OCI-LY3 (cell line): ENCODE measurements at regions not wholly inside any gene's neighbourhood (a gene's known extent, or its start where the extent isn't known, plus 50 kb on each side); places are given as distances from the start of the nearest gene placed in this dataset.

Source experiments
- H2AFZ ChIP-seq: fragments of 200-600, 300-600 bp; shearing (Covaris generic); 2 replicates; pipeline ENCODE4 v1.6.0; 2014; ENCODE audit warnings: antibody characterized with exemption, low read depth, low read length
- H3K27ac ChIP-seq: fragments of 200-600, 300-600 bp; sonication (generic); 2 replicates; pipeline ENCODE4 v1.5.1; 2014; ENCODE audit warnings: mild to moderate bottlenecking, low read length, moderate library complexity, mixed read lengths
- H3K27me3 ChIP-seq: fragments of 200-600, 300-600 bp; sonication (generic); 2 replicates; pipeline ENCODE4 v1.6.1; 2014; ENCODE audit warnings: low read depth, low read length, mixed read lengths
- H3K36me3 ChIP-seq: fragments of 200-600, 300-600 bp; sonication (generic); replicated peaks from 2 replicates; pipeline ENCODE3; 2014; ENCODE audit warnings: low read depth, low read length, mixed read lengths
- H3K4me1 ChIP-seq: fragments of 300-600, 200-600 bp; sonication (generic); 2 replicates; pipeline ENCODE4 v1.6.1; 2014; ENCODE audit warnings: low read length, mixed read lengths
- H3K4me2 ChIP-seq: fragments of 200-600, 300-600 bp; sonication (generic); 2 replicates; pipeline ENCODE4 v1.6.1; 2014; ENCODE audit warnings: low read length, mixed read lengths
- H3K4me3 ChIP-seq: fragments of 300-600, 200-600 bp; sonication (generic); 2 replicates; pipeline ENCODE4 v1.5.1; 2014; ENCODE audit warnings: antibody characterized with exemption, mild to moderate bottlenecking, low read length, moderate library complexity
- H3K79me2 ChIP-seq: fragments of 300-600, 200-600 bp; shearing (Covaris generic); 2 replicates; pipeline ENCODE4 v1.6.1; 2014; ENCODE audit warnings: mild to moderate bottlenecking, low read length, mixed read lengths
- H3K9ac ChIP-seq: fragments of 300-600, 200-600 bp; shearing (Covaris generic); 2 replicates; pipeline ENCODE4 v1.6.0; 2014; ENCODE audit warnings: mild to moderate bottlenecking, low read length, moderate library complexity
- H3K9me3 ChIP-seq: fragments of 200-600, 300-600 bp; shearing (Covaris generic); 2 replicates; pipeline ENCODE4 v1.6.1; 2014; ENCODE audit warnings: low read length, mixed read lengths; ENCODE audit not compliant: insufficient read depth
- H4K20me1 ChIP-seq: fragments of 200-600, 300-600 bp; sonication (generic); 2 replicates; pipeline ENCODE4 v1.6.1; 2016; ENCODE audit warnings: low read length, mixed read lengths; ENCODE audit not compliant: insufficient read depth
- CTCF ChIP-seq: fragments of 200-600, 300-600 bp; sonication (generic); IDR thresholded peaks from 2 replicates; pipeline ENCODE4 v1.5.1; 2014; ENCODE audit warnings: antibody characterized with exemption, low read length, low read depth
- EZH2phosphoT487 ChIP-seq: fragments of 200-600 bp; shearing (Covaris generic); IDR thresholded peaks from 2 replicates; pipeline ENCODE4 v1.6.1; 2018; ENCODE audit warnings: antibody characterized with exemption, mixed run types, low read depth

GRCh38 chr14:79992407-79993198, 218.7 kb downstream of the DIO2 start:
- H2AFZ ChIP-seq = no peak overlapping the region
- no peaks in the 10 kb centered on the region for H3K4me1 ChIP-seq
- H3K9me3 ChIP-seq = no peaks in the 10 kb centered on the region
- no peak overlapping the region for H3K4me3 ChIP-seq
- H4K20me1 ChIP-seq = no peaks in the 10 kb centered on the region
- H3K27ac ChIP-seq = no peak overlapping the region
- H3K27me3 ChIP-seq = no peaks in the 10 kb centered on the region
- TF ChIP-seq EZH2phosphoT487 (no peak), CTCF (no peak)
- no peak overlapping the region for H3K9ac ChIP-seq
- no peaks in the 10 kb centered on the region for H3K36me3 ChIP-seq
- no peak overlapping the region for H3K4me2 ChIP-seq
- H3K79me2 ChIP-seq = no peaks in the 10 kb centered on the region

- H2AFZ ChIP-seq = no peak overlapping the region
Measured at GRCh38 chr14:79991866-79992265, 219.4 kb downstream of the DIO2 start.

GRCh38 chr14:79989990-79990389, 221.3 kb downstream of the DIO2 start:
- no peaks in the 10 kb centered on the region for H3K27me3 ChIP-seq
- no peaks in the 10 kb centered on the region for H3K9me3 ChIP-seq
- no peaks in the 10 kb centered on the region for H3K36me3 ChIP-seq
- no peak overlapping the region for H3K9ac ChIP-seq
- no peak overlapping the region for H3K4me2 ChIP-seq
- H2AFZ ChIP-seq = no peak overlapping the region
- H4K20me1 ChIP-seq = no peaks in the 10 kb centered on the region
- no peak overlapping the region for H3K27ac ChIP-seq
- no peaks in the 10 kb centered on the region for H3K4me1 ChIP-seq
- TF ChIP-seq CTCF (no peak), EZH2phosphoT487 (no peak)
- no peak overlapping the region for H3K4me3 ChIP-seq
- no peaks in the 10 kb centered on the region for H3K79me2 ChIP-seq

More at GRCh38 chr14:79991866-79992265, 219.4 kb downstream of the DIO2 start:
- no peaks in the 10 kb centered on the region for H3K79me2 ChIP-seq
- H3K4me2 ChIP-seq = no peak overlapping the region
- no peak for TF ChIP-seq EZH2phosphoT487
- no peak for TF ChIP-seq CTCF
- H3K4me3 ChIP-seq = no peak overlapping the region
- H3K36me3 ChIP-seq = no peaks in the 10 kb centered on the region
- no peaks in the 10 kb centered on the region for H3K4me1 ChIP-seq
- H3K27ac ChIP-seq = no peak overlapping the region
- no peak overlapping the region for H3K9ac ChIP-seq
- no peaks in the 10 kb centered on the region for H3K9me3 ChIP-seq
- H3K27me3 ChIP-seq = no peaks in the 10 kb centered on the region
- H4K20me1 ChIP-seq = no peaks in the 10 kb centered on the region

DNA sequence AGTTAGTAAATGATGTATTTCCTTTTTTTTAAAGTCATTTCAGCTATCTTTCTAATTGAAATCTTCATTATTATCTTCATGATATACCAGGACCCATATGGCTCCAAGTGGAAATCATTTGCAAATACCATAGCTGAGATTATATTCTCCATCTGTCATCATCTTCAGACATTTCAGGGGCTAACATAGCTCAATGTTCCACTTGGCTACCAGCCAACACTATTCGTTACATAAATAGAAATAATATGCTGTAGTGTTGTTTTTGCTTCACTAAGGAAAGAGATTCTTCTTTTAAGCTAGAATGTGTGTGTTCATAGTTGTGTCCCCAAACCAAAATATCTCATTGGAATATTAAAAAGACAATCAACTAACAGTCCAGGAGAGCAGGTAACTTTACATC, 225.1 kb downstream of the DIO2 start:
- no peaks in the 10 kb centered on the region for H3K27me3 ChIP-seq
- TF ChIP-seq CTCF = no peak
- TF ChIP-seq EZH2phosphoT487 = no peak
- no peak overlapping the region for H2AFZ ChIP-seq
- no peaks in the 10 kb centered on the region for H3K4me1 ChIP-seq
- no peaks in the 10 kb centered on the region for H4K20me1 ChIP-seq
- H3K4me3 ChIP-seq = no peak overlapping the region
- no peaks in the 10 kb centered on the region for H3K36me3 ChIP-seq
- H3K27ac ChIP-seq = no peak overlapping the region
- no peaks in the 10 kb centered on the region for H3K9me3 ChIP-seq
- no peak overlapping the region for H3K4me2 ChIP-seq
- H3K9ac ChIP-seq = no peak overlapping the region
- H3K79me2 ChIP-seq = no peaks in the 10 kb centered on the region
